Stimulated activated CD8-positive, alpha-beta memory T cell treated with anti-CD3 and anti-CD28 coated beads, Interleukin-15, amount 100 ng/mL, for 1 hour (primary cell): ENCODE measurements at regions not wholly inside any gene's neighbourhood (a gene's known extent, or its start where the extent isn't known, plus 50 kb on each side); places are given as distances from the start of the nearest gene placed in this dataset.

ENCODE experiments used
- DNase-seq: peaks from one replicate; pipeline ENCODE4 v3.0.0-alpha.2; 2020; ENCODE audit warnings: low read depth

DNA sequence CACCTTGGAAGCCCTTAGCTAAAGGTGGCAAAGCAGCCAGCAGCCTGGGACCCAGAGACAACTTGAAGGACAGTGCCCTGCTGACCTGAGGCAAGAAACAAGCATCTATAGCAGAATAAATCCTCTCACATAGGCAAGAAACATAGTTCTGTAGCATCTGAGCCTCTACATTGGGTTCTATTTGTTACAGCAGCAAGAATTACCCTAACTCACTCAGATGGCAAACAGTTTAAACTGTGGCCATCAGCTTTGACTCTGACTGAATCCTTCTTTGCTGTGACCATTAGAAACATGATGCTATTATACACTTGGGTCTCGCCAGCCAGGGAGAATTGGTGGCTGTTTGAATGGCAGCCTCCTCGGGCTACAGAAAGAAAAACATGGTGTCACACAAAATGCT is 53.1 kb upstream of the CCL1 start:
- DNase-seq = no peak

DNA sequence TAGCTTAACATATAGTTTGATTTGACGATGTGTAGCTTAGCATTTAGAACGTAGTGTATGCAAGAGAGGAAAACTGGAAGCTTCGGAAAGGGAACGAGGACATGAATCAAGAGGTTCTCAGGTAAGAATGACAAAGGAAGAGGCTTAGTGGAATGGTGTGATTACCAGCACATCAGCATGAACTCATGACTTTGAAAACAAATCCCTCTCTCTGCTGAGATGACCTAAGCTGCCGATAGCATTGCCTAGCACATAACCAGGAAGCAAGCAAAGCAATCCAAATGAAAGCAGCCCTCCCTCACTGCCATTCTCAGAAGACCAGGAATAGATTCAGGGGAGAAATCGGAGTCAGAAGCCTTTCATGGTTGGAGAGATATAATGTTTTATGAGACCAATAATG is 51.3 kb upstream of the CCL1 start:
- no peak for DNase-seq

DNA sequence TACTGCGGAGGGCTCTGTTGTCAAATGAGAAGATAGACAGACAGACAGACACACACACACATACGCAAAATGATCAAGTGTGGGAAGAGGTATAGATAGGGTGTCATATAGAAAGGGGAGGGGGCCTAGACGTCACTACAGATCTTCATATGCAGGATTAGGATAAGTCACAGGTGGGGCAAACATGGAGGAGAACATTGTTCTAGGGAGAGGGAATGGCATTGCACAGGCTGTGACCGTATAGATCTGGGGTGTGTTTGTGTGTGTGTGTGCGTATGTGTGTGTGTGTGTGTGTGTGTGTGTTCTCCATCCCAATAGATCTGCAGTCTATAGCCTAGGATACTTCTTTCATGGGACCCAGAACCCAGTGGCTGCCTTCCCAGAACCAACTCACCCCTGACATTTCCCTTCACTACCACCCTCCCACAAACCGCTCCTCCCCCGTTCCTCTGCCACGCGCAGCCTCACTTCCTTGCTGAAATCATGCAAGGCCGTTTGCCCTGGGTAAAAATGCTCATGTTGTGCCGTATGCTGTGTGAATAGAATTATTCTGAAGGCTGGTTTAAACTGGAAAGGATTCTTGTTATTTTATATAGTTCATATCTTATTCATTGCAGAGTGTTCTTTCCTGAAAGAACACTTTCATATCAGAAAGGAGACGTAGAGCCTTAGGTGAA is 50.5 kb upstream of the CCL1 start:
- no peak for DNase-seq

DNA sequence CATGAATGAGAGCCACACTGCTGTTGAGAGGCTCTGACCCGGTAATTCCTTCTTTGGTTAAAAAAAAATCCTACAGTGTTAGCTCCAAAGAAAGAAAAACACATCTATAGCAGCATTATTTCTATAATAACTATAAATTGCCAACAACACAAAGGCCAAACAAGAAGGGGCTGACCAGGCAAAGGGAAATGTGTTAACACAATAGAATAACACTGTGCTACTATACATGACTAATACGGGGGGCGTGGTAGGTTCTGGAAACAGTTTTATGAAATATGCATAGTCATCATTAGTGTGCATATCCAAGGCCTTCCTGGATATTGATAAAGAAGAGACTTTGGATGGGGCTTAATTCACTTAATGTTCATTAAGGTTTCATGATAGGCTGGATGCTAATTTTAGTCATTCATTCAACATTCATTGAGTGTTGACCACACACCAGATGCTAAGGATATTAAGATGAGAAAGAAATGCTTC is 50.0 kb upstream of the CCL1 start:
- no peak for DNase-seq
